A673 (cell line): ENCODE measurements at regions not wholly inside any gene's neighbourhood (a gene's known extent, or its start where the extent isn't known, plus 50 kb on each side); places are given as distances from the start of the nearest gene placed in this dataset.

Source experiments
- BruUV-seq: library from RNA; stranded (reverse); fragments of 400-500 nt; replicated peaks from 2 replicates; lab custom pipeline; 2021; lab: Mats Ljungman, UMichigan
- CTCF ChIA-PET: fragments of 300-600 bp; sonication (Branson Sonifier 250); formaldehyde crosslinking; loops from one replicate; lab custom pipeline; 2022; ENCODE audit warnings: antibody characterized with exemption; lab: Charles Lee
- POLR2A ChIA-PET: fragments of 300-600 bp; sonication (Branson Sonifier 250); formaldehyde crosslinking; loops from one replicate; lab custom pipeline; 2022; ENCODE audit warnings: antibody characterized with exemption; ENCODE audit not compliant: low non-redundant PET; lab: Charles Lee
- DNase-seq: peaks from one replicate; pipeline ENCODE4 v3.0.0-alpha.2; 2015; ENCODE audit warnings: low spot score
- H3K27ac ChIP-seq: fragments of 200-600 bp; sonication (generic); 2 replicates; pipeline ENCODE4 v1.5.1; 2016; ENCODE audit warnings: mixed run types, low read depth, mild to moderate bottlenecking, mixed read lengths, antibody characterized with exemption, low read length; ENCODE audit not compliant: poor library complexity, severe bottlenecking
- H3K27me3 ChIP-seq: fragments of 200-600 bp; sonication (generic); replicated peaks from 2 replicates; pipeline ENCODE4 v1.6.1; 2017; ENCODE audit warnings: mixed run types, low read depth, mild to moderate bottlenecking, mixed read lengths, antibody characterized with exemption, low read length; ENCODE audit not compliant: insufficient read depth, poor library complexity
- H3K36me3 ChIP-seq: fragments of 200-600 bp; sonication (generic); 2 replicates; pipeline ENCODE4 v1.6.1; 2016; ENCODE audit warnings: mixed run types, mild to moderate bottlenecking, mixed read lengths, antibody characterized with exemption, low read length; ENCODE audit not compliant: insufficient read depth, poor library complexity, severe bottlenecking
- H3K4me1 ChIP-seq: fragments of 200-600 bp; sonication (generic); 2 replicates; pipeline ENCODE4 v1.6.1; 2017; ENCODE audit warnings: mixed run types, mild to moderate bottlenecking, mixed read lengths, antibody characterized with exemption, low read length; ENCODE audit not compliant: insufficient read depth, poor library complexity, severe bottlenecking
- H3K4me3 ChIP-seq: fragments of 200-600 bp; sonication (generic); 2 replicates; pipeline ENCODE4 v1.5.1; 2016; ENCODE audit warnings: low read depth, mixed run types, mild to moderate bottlenecking, mixed read lengths, low read length; ENCODE audit not compliant: poor library complexity, severe bottlenecking
- H3K9me3 ChIP-seq: fragments of 200-600 bp; sonication (generic); 2 replicates; pipeline ENCODE4 v1.6.1; 2016; ENCODE audit warnings: mixed run types, low read depth, mild to moderate bottlenecking, mixed read lengths, antibody characterized with exemption, low read length; ENCODE audit not compliant: poor library complexity, severe bottlenecking
- EZH2 ChIP-seq: fragments of 200-600 bp; sonication (generic); IDR thresholded peaks from 2 replicates; pipeline ENCODE4 v1.6.1; 2017; ENCODE audit warnings: borderline replicate concordance, low read depth, mild to moderate bottlenecking, mixed read lengths, antibody characterized with exemption, low read length; ENCODE audit not compliant: poor library complexity, severe bottlenecking
- intact Hi-C: fragments of 100-400 bp; cut with micrococcal nuclease; formaldehyde crosslinking; loops from one replicate; pipeline ENCODE4 v1.10.0; 2022; ENCODE audit not compliant: unreplicated experiment
- TF ChIP-seq, protein P1 (sequence below): fragments of 300-800, 200-600 bp; sonication (generic); conservative IDR thresholded peaks from 2 replicates; pipeline ENCODE4 v1.5.1; 2017; ENCODE audit warnings: low read depth, mild to moderate bottlenecking, antibody characterized with exemption, low read length, moderate library complexity, mixed read lengths

- intact Hi-C loops, result no loop called here
- Histone ChIP-seq H3K27ac (no peak overlapping the region), H3K27me3 (no peaks in the 10 kb centered on the region), H3K36me3 (no peaks in the 10 kb centered on the region), H3K4me1 (peaks cover 7% of the 10 kb centered on the region), H3K4me3 (no peak overlapping the region), H3K9me3 (no peaks in the 10 kb centered on the region)
- ChIA-PET POLR2A (no interaction called here), CTCF (interaction anchor here (0.5 to 0.7 kb wide), 2 partner anchors 25 to 340 kb away, joined by 3 read pairs; no protein-coding TSS in a partner anchor)
- DNase-seq, result no peak
- no peak for TF ChIP-seq EZH2
- TF ChIP-seq, protein P1, sequence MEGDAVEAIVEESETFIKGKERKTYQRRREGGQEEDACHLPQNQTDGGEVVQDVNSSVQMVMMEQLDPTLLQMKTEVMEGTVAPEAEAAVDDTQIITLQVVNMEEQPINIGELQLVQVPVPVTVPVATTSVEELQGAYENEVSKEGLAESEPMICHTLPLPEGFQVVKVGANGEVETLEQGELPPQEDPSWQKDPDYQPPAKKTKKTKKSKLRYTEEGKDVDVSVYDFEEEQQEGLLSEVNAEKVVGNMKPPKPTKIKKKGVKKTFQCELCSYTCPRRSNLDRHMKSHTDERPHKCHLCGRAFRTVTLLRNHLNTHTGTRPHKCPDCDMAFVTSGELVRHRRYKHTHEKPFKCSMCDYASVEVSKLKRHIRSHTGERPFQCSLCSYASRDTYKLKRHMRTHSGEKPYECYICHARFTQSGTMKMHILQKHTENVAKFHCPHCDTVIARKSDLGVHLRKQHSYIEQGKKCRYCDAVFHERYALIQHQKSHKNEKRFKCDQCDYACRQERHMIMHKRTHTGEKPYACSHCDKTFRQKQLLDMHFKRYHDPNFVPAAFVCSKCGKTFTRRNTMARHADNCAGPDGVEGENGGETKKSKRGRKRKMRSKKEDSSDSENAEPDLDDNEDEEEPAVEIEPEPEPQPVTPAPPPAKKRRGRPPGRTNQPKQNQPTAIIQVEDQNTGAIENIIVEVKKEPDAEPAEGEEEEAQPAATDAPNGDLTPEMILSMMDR, result no peak
- no TSS peak for BruUV-seq
Observed at GRCh38 chr9:136609838-136610311, 52.8 kb upstream of the EGFL7 start.

DNA sequence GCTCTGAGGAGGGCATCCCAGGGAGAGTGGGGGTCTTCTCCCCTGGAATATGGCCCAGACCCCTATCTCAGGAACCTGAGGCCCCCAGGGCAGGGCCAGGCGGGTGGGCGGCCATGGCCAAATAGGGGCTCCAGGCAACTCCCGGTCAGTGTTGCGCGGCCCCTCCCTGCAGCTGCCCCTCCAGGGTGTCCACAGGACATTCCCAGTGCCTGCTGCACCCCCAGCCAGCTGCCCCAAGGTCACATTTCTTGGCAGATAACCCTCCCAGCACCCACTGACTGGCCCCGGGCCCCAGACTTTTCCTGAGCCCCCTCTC lies 53.6 kb upstream of the EGFL7 start:
- no TSS peak for BruUV-seq
- POLR2A ChIA-PET, result no interaction called here
- no peak for DNase-seq
- Histone ChIP-seq H3K4me3 (no peak overlapping the region), H3K36me3 (no peaks in the 10 kb centered on the region), H3K4me1 (peaks cover 7% of the 10 kb centered on the region), H3K9me3 (no peaks in the 10 kb centered on the region), H3K27me3 (no peaks in the 10 kb centered on the region), H3K27ac (no peak overlapping the region)
- TF ChIP-seq EZH2, result no peak
- TF ChIP-seq, protein P1, result no peak
- intact Hi-C loops, result no loop called here
- CTCF ChIA-PET, result no interaction called here

GRCh38 chr9:136608348-136609159 lies 54.2 kb upstream of the EGFL7 start:
- no TSS peak for BruUV-seq
- TF ChIP-seq, protein P1, result no peak
- no peak for TF ChIP-seq EZH2

More at GRCh38 chr9:136608348-136609159, 54.2 kb upstream of the EGFL7 start:
- H3K4me3 ChIP-seq, result no peak overlapping the region
- ChIA-PET POLR2A (interaction anchor here (0.5 kb wide), 1 partner anchor 536 kb away, joined by 6 read pairs; no protein-coding TSS in a partner anchor), CTCF (interaction anchor here (0.6 kb wide), 1 partner anchor 21 kb away, joined by 4 read pairs; no protein-coding TSS in a partner anchor)
- intact Hi-C loops, result no loop called here
- H3K9me3 ChIP-seq, result no peaks in the 10 kb centered on the region
- H3K27me3 ChIP-seq, result no peaks in the 10 kb centered on the region
- H3K36me3 ChIP-seq, result no peaks in the 10 kb centered on the region
- peak; percentile 46 for DNase-seq
- no peak overlapping the region for H3K27ac ChIP-seq
- H3K4me1 ChIP-seq, result peaks cover 7% of the 10 kb centered on the region
